WTC11 (cell line): ENCODE measurements at regions not wholly inside any gene's neighbourhood (a gene's known extent, or its start where the extent isn't known, plus 50 kb on each side); places are given as distances from the start of the nearest gene placed in this dataset.

Experiments
- CTCF ChIP-seq: fragments of 200-600 bp; IDR thresholded peaks from 2 replicates; pipeline ENCODE4 v1.8.0; 2022; ENCODE audit warnings: antibody characterized with exemption
- MAX ChIP-seq: sonication (generic); formaldehyde crosslinking; IDR thresholded peaks from 2 replicates; pipeline ENCODE4 v1.8.0; 2022; ENCODE audit warnings: mild to moderate bottlenecking, missing genetic modification reagents
- NR3C1 ChIP-seq: sonication (generic); formaldehyde crosslinking; conservative IDR thresholded peaks from 2 replicates; pipeline ENCODE4 v1.8.1; 2023; ENCODE audit warnings: low read depth, mild to moderate bottlenecking, missing genetic modification reagents
- TCF7 ChIP-seq: sonication (generic); formaldehyde crosslinking; IDR thresholded peaks from 2 replicates; pipeline ENCODE4 v1.8.0; 2022; ENCODE audit warnings: mild to moderate bottlenecking, low read depth, missing genetic modification reagents, moderate library complexity
- USF1 ChIP-seq: sonication (generic); formaldehyde crosslinking; IDR thresholded peaks from 2 replicates; pipeline ENCODE4 v1.8.0; 2022; ENCODE audit warnings: mild to moderate bottlenecking, missing genetic modification reagents
- ZMAT4 ChIP-seq: fragments of 250-450 bp; sonication (Bioruptor Pico); IDR thresholded peaks from 2 replicates; pipeline ENCODE4 v1.9.0; 2021; ENCODE audit warnings: mild to moderate bottlenecking

GRCh38 chr18:45324101-45324494 lies 291.2 kb upstream of the SLC14A2 start:
- TF ChIP-seq MAX (CRISPR knock-in tag) (no peak), USF1 (CRISPR knock-in tag) (no peak), TCF7 (CRISPR knock-in tag) (no peak), CTCF (no peak), ZMAT4 (no peak), NR3C1 (no peak)
